ENCODE measurements at regions not wholly inside any gene's neighbourhood (a gene's known extent, or its start where the extent isn't known, plus 50 kb on each side); places are given as distances from the start of the nearest gene placed in this dataset.

DNA sequence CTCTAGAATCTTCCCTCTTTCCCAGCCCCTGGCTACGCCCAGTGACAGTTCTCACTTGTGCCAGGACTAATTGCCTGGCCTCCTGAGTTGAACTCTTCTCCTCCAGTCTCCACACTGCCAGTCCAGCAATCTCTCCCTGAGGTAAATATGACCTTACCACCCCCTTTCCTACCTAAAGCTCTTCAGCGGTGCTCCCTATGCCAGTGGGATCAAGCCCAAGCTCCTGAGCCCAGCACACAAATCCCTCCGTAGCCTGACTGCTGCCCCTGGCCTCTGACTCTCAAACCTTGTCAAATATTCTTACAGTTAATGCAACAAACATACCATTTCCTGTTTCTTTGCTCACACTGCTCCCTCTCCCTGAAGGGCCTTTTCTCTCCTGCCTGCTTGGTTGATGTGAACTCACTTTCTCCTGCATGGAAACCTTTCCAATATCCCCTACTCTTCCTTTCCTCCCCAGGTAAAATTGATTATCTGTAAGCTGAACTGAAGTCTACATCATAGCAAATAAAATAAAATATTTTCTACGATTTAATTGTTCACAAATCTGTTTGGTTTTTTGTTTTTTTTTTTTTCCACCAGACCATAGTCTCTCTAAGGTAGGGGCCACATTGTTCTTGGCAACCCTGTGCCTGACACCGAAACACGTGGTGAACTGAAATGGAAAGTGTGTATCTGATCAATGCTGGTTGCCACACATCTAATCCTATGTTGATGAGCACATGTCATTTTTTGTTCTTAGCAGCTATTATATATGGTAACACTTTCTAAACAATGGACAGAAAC, 147.5 kb downstream of the SLC38A6 start (continued):
- TF ChIP-seq, protein P1, sequence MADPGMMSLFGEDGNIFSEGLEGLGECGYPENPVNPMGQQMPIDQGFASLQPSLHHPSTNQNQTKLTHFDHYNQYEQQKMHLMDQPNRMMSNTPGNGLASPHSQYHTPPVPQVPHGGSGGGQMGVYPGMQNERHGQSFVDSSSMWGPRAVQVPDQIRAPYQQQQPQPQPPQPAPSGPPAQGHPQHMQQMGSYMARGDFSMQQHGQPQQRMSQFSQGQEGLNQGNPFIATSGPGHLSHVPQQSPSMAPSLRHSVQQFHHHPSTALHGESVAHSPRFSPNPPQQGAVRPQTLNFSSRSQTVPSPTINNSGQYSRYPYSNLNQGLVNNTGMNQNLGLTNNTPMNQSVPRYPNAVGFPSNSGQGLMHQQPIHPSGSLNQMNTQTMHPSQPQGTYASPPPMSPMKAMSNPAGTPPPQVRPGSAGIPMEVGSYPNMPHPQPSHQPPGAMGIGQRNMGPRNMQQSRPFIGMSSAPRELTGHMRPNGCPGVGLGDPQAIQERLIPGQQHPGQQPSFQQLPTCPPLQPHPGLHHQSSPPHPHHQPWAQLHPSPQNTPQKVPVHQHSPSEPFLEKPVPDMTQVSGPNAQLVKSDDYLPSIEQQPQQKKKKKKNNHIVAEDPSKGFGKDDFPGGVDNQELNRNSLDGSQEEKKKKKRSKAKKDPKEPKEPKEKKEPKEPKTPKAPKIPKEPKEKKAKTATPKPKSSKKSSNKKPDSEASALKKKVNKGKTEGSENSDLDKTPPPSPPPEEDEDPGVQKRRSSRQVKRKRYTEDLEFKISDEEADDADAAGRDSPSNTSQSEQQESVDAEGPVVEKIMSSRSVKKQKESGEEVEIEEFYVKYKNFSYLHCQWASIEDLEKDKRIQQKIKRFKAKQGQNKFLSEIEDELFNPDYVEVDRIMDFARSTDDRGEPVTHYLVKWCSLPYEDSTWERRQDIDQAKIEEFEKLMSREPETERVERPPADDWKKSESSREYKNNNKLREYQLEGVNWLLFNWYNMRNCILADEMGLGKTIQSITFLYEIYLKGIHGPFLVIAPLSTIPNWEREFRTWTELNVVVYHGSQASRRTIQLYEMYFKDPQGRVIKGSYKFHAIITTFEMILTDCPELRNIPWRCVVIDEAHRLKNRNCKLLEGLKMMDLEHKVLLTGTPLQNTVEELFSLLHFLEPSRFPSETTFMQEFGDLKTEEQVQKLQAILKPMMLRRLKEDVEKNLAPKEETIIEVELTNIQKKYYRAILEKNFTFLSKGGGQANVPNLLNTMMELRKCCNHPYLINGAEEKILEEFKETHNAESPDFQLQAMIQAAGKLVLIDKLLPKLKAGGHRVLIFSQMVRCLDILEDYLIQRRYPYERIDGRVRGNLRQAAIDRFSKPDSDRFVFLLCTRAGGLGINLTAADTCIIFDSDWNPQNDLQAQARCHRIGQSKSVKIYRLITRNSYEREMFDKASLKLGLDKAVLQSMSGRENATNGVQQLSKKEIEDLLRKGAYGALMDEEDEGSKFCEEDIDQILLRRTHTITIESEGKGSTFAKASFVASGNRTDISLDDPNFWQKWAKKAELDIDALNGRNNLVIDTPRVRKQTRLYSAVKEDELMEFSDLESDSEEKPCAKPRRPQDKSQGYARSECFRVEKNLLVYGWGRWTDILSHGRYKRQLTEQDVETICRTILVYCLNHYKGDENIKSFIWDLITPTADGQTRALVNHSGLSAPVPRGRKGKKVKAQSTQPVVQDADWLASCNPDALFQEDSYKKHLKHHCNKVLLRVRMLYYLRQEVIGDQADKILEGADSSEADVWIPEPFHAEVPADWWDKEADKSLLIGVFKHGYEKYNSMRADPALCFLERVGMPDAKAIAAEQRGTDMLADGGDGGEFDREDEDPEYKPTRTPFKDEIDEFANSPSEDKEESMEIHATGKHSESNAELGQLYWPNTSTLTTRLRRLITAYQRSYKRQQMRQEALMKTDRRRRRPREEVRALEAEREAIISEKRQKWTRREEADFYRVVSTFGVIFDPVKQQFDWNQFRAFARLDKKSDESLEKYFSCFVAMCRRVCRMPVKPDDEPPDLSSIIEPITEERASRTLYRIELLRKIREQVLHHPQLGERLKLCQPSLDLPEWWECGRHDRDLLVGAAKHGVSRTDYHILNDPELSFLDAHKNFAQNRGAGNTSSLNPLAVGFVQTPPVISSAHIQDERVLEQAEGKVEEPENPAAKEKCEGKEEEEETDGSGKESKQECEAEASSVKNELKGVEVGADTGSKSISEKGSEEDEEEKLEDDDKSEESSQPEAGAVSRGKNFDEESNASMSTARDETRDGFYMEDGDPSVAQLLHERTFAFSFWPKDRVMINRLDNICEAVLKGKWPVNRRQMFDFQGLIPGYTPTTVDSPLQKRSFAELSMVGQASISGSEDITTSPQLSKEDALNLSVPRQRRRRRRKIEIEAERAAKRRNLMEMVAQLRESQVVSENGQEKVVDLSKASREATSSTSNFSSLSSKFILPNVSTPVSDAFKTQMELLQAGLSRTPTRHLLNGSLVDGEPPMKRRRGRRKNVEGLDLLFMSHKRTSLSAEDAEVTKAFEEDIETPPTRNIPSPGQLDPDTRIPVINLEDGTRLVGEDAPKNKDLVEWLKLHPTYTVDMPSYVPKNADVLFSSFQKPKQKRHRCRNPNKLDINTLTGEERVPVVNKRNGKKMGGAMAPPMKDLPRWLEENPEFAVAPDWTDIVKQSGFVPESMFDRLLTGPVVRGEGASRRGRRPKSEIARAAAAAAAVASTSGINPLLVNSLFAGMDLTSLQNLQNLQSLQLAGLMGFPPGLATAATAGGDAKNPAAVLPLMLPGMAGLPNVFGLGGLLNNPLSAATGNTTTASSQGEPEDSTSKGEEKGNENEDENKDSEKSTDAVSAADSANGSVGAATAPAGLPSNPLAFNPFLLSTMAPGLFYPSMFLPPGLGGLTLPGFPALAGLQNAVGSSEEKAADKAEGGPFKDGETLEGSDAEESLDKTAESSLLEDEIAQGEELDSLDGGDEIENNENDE (IDR thresholded peaks at IDR 0.05; ENCODE audit: insufficient replicate concordance, low read length), result no peak
- no peak for TF ChIP-seq ZNF274 (IDR thresholded peaks at IDR 0.05; ENCODE audit: borderline replicate concordance, extremely low read depth, low read length)
- no peak for TF ChIP-seq TAF1 (IDR thresholded peaks at IDR 0.05; ENCODE audit: low read depth, low read length)
- no peak for TF ChIP-seq RXRA (IDR thresholded peaks at IDR 0.05; ENCODE audit: insufficient read depth, low read depth, low read length)
- no peak for TF ChIP-seq MAFK (IDR thresholded peaks at IDR 0.05; ENCODE audit: low read depth, low read length)
- TF ChIP-seq ASH2L (IDR thresholded peaks at IDR 0.05; ENCODE audit: low read length), result no peak
- no peak for TF ChIP-seq SAP30 (IDR thresholded peaks at IDR 0.05; ENCODE audit: insufficient read depth, insufficient replicate concordance, low read length)
